Left lung (tissue), 4 donors: ENCODE measurements at regions not wholly inside any gene's neighbourhood (a gene's known extent, or its start where the extent isn't known, plus 50 kb on each side); places are given as distances from the start of the nearest gene placed in this dataset.

ENCODE experiments used
- ATAC-seq: fragments of 200-7000 bp; cut with Tn5 transposase; one replicate; pipeline ENCODE4 v1.9.1; 2020; ENCODE audit warnings: moderate library complexity
- DNase-seq, 4 donors: peaks; one replicate each; pipeline ENCODE4 v3.0.0-alpha.2; 2013 to 2020
- H3K27ac ChIP-seq, 2 donors: fragments of 200-600 bp; sonication (generic) in 1 of 2; one replicate each; pipeline versions ENCODE4 v1.5.0 to v1.8.0; 2020 to 2021
- H3K27me3 ChIP-seq, 2 donors: fragments of 200-600 bp; sonication (generic) in 1 of 2; one replicate each; pipeline versions ENCODE4 v1.5.0 to v1.8.0; 2020 to 2021
- H3K36me3 ChIP-seq, 2 donors: fragments of 200-600 bp; sonication (generic) in 1 of 2; one replicate each; pipeline versions ENCODE4 v1.5.0 to v1.8.0; 2020 to 2021
- H3K4me1 ChIP-seq, 2 donors: fragments of 200-600 bp; one replicate each; pipeline ENCODE4 v1.8.0; 2021
- H3K4me3 ChIP-seq, 2 donors: fragments of 200-600 bp; sonication (generic) in 1 of 2; one replicate each; pipeline versions ENCODE4 v1.5.0 to v1.8.0; 2020 to 2021; ENCODE audit warnings: mild to moderate bottlenecking in 1 of 2
- H3K9me3 ChIP-seq, 2 donors: fragments of 200-600 bp; sonication (generic) in 1 of 2; one replicate each; pipeline versions ENCODE4 v1.5.0 to v1.8.0; 2020 to 2021
- CTCF ChIP-seq, 2 donors: fragments of 200-600 bp; sonication (generic) in 1 of 2; IDR thresholded peaks; one replicate each; pipeline versions ENCODE4 v1.5.0 to v1.8.0; 2021; ENCODE audit warnings: antibody characterized with exemption in 2 of 2
- intact Hi-C, 2 donors: fragments of 100-400 bp; cut with DNase I; formaldehyde crosslinking; loops; one replicate each; pipeline versions ENCODE4 v1.11.2 to v1.14.2; 2022
- donor health status: DM: no; HTN: yes; CAD: no.
- donor health status: DM: no; HTN: no; CAD: no.

GRCh38 chr3:72690629-72691028, 157.6 kb downstream of the SHQ1 start:
- Histone ChIP-seq H3K27me3 (no peaks in the 10 kb centered on the region), H3K27ac (no peak overlapping the region), H3K4me1 (no peaks in the 10 kb centered on the region), H3K4me3 (no peak overlapping the region), H3K9me3 (no peaks in the 10 kb centered on the region), H3K36me3 (no peaks in the 10 kb centered on the region)
- intact Hi-C loops: no loop called here
- DNase-seq (no peak), ATAC-seq (no peak)
- no peak for TF ChIP-seq CTCF (IDR thresholded peaks at IDR 0.05)

DNA sequence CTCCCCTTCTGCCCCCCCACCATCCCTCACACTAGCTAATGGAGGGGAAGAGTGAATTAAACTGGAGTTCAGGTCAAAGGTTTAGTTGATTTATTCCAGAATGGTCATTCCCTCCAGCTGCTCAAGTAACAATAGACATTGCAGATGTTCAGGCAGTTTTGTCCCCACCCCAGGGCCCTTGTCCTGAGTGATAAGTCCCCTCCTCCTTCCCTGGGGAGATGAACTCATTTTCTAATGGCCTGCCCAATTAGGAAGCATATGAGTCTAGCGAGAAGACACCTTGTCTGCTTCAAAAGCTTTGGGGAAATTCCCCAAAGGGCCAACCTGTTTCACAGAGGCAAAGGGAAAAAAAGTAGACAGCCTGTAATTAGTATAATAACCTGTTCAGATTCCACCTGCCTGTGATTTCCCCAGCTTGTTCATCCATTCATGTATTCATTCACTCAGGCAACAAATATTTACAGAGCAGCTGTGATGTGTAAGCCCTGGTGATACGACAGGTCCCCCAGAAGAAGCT, 165.3 kb downstream of the SHQ1 start:
- Histone ChIP-seq H3K9me3 (no peaks in the 10 kb centered on the region), H3K36me3 (no peaks in the 10 kb centered on the region), H3K27me3 (no peaks in the 10 kb centered on the region), H3K4me1 (no peaks in the 10 kb centered on the region), H3K27ac (no peak overlapping the region), H3K4me3 (no peak overlapping the region)
- intact Hi-C loops: no loop called here
- no peak for TF ChIP-seq CTCF (IDR thresholded peaks at IDR 0.05)
- DNase-seq (no peak), ATAC-seq (no peak)

- no peak for TF ChIP-seq CTCF (IDR thresholded peaks at IDR 0.05)
- ATAC-seq: no peak
Observed at GRCh38 chr3:72681598-72681997, 166.6 kb downstream of the SHQ1 start.

GRCh38 chr3:72680766-72681165, 167.5 kb downstream of the SHQ1 start:
- Histone ChIP-seq H3K9me3 (peaks cover 0 to 2% of the 10 kb centered on the region in 2 donors), H3K36me3 (no peaks in the 10 kb centered on the region), H3K27me3 (no peaks in the 10 kb centered on the region), H3K4me1 (no peaks in the 10 kb centered on the region), H3K4me3 (no peak overlapping the region), H3K27ac (no peak overlapping the region)
- no peak for TF ChIP-seq CTCF (IDR thresholded peaks at IDR 0.05)
- DNase-seq: no peak
- ATAC-seq: no peak
- intact Hi-C loops: no loop called here

More at GRCh38 chr3:72681598-72681997, 166.6 kb downstream of the SHQ1 start:
- no peaks in the 10 kb centered on the region for H3K9me3 ChIP-seq
- no peak overlapping the region for H3K27ac ChIP-seq
- no peaks in the 10 kb centered on the region for H3K4me1 ChIP-seq
- no peak overlapping the region for H3K4me3 ChIP-seq
- H3K36me3 ChIP-seq: no peaks in the 10 kb centered on the region
- intact Hi-C loops: no loop called here
- no peaks in the 10 kb centered on the region for H3K27me3 ChIP-seq
- no peak for DNase-seq

DNA sequence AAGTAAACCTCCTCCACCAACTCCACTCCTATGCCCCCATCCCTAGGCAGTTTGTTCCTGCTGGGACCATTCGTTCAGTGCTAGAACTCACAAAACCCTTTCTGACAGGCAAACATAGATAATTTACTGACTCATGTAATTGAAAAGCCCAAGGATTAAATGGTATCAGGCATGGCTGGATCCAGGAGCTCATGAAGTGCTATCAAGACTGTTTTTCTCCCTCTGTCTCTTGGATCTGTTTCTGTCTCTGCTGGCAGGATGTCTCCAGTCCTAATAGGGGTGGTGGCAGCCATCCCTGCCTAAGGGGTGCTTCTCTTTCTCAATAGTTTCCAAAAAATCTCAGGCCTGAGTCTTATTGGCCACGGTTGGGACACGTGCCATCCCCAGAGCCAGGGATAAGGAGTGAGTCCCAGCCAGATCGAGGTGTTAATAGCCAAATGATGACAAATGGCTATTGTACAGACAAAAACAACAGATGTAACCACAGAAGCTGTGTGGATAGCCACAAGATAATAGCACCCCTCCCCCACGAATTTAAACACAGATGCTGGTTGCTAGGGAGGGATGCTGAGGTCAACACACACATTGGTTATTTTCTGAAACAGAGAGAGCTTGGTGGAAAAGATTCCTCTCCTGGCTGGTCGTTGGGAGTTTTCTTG, 168.6 kb downstream of the SHQ1 start:
- no peak for DNase-seq
- H3K27ac ChIP-seq: no peak overlapping the region
- peaks cover 0 to 10% of the 10 kb centered on the region in 2 donors for H3K9me3 ChIP-seq
- intact Hi-C loops: no loop called here
- peak; percentile 32 for ATAC-seq
- H3K4me1 ChIP-seq: no peaks in the 10 kb centered on the region
- no peaks in the 10 kb centered on the region for H3K36me3 ChIP-seq
- no peak overlapping the region for H3K4me3 ChIP-seq
- no peak for TF ChIP-seq CTCF (IDR thresholded peaks at IDR 0.05)
- H3K27me3 ChIP-seq: no peaks in the 10 kb centered on the region
